ENCODE measurements at regions not wholly inside any gene's neighbourhood (a gene's known extent, or its start where the extent isn't known, plus 50 kb on each side); places are given as distances from the start of the nearest gene placed in this dataset.

DNA sequence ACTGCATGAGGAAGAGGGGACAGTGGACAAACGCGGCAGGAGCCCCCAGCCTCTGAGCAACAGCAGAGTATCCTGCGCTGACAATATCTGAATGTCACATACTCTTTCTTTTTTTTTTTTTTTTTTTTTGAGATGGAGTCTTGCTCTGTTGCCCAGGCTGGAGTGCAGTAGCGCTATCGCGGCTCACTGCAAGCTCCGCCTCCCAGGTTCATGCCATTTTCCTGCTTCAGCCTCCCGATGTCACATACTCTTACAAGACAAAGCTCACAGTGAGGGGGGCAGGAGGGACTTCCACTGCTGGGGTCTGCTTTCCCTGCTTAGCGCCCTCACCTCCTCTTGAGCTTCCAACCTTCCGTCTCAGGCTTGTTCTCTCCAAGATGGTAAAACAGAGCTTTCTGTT lies 51.2 kb upstream of the TNS3 start:
- H3K4me3 ChIP-seq (ENCODE audit: low read length), result no peak overlapping the region
- H3K9ac ChIP-seq (ENCODE audit: low read length), result no peak overlapping the region
- no peaks in the 10 kb centered on the region for H3K27me3 ChIP-seq (replicated peaks; ENCODE audit: insufficient read depth, low read length)
- H3K27ac ChIP-seq (ENCODE audit: low read length), result no peak overlapping the region
- H3F3A ChIP-seq (ENCODE audit: insufficient read depth, low read length), result peaks cover under 1% of the 10 kb centered on the region
- H3K4me1 ChIP-seq (ENCODE audit: low read length), result peaks cover 1% of the 10 kb centered on the region
- H3K9me2 ChIP-seq (replicated peaks; ENCODE audit: insufficient read depth, low read length), result no peaks in the 10 kb centered on the region
- TF ChIP-seq EZH2 (optimal IDR thresholded peaks at IDR 0.05; ENCODE audit: low read depth, low read length) (no peak), EZH2phosphoT487 (IDR thresholded peaks at IDR 0.05; ENCODE audit: low read length) (no peak)
- TF ChIP-seq, protein P1, sequence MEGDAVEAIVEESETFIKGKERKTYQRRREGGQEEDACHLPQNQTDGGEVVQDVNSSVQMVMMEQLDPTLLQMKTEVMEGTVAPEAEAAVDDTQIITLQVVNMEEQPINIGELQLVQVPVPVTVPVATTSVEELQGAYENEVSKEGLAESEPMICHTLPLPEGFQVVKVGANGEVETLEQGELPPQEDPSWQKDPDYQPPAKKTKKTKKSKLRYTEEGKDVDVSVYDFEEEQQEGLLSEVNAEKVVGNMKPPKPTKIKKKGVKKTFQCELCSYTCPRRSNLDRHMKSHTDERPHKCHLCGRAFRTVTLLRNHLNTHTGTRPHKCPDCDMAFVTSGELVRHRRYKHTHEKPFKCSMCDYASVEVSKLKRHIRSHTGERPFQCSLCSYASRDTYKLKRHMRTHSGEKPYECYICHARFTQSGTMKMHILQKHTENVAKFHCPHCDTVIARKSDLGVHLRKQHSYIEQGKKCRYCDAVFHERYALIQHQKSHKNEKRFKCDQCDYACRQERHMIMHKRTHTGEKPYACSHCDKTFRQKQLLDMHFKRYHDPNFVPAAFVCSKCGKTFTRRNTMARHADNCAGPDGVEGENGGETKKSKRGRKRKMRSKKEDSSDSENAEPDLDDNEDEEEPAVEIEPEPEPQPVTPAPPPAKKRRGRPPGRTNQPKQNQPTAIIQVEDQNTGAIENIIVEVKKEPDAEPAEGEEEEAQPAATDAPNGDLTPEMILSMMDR (IDR thresholded peaks at IDR 0.05; ENCODE audit: low read length), result no peak
- H2AFZ ChIP-seq (ENCODE audit: low read length), result no peak overlapping the region
- H3K4me2 ChIP-seq (ENCODE audit: low read depth, low read length), result no peak overlapping the region
- DNase-seq, result no peak
- no peaks in the 10 kb centered on the region for H3K36me3 ChIP-seq (replicated peaks; ENCODE audit: insufficient read depth, low read length)
- no peaks in the 10 kb centered on the region for H3K79me2 ChIP-seq (ENCODE audit: low read length)
- H3K9me3 ChIP-seq (replicated peaks; ENCODE audit: insufficient read depth, low read length), result no peaks in the 10 kb centered on the region
- no peaks in the 10 kb centered on the region for H4K20me1 ChIP-seq (ENCODE audit: insufficient read depth, low read length)

Data from MM.1S (cell line).